ENCODE measurements at regions not wholly inside any gene's neighbourhood (a gene's known extent, or its start where the extent isn't known, plus 50 kb on each side); places are given as distances from the start of the nearest gene placed in this dataset.

GRCh38 chr3:194067949-194068362 lies 68.0 kb upstream of the HES1 start:
- dilution Hi-C loops (cut with MboI; ENCODE audit: extremely low pct_ligation_motif_present, low sequenced_read_pairs) = no loop called here
- Histone ChIP-seq H3K9ac (ENCODE audit: control insufficient read depth, extremely low read depth, insufficient read depth, low read length) (no peak overlapping the region), H3K9me1 (ENCODE audit: control insufficient read depth, extremely low read depth, insufficient read depth, low read length) (no peaks in the 10 kb centered on the region), H3K4me2 (ENCODE audit: control insufficient read depth, extremely low read depth, insufficient read depth, low read depth, low read length) (no peak overlapping the region), H3K27ac (ENCODE audit: control insufficient read depth, insufficient read depth, low read length) (no peak overlapping the region), H3K79me2 (ENCODE audit: control insufficient read depth, insufficient read depth, low read length) (no peaks in the 10 kb centered on the region), H3K9me3 (ENCODE audit: control insufficient read depth, low read depth, low read length) (peaks cover 7% of the 10 kb centered on the region), H4K20me1 (ENCODE audit: control insufficient read depth, extremely low read depth, insufficient read depth, low read length) (no peaks in the 10 kb centered on the region), H3K4me1 (ENCODE audit: control insufficient read depth, extremely low read depth, insufficient read depth, low read length) (peaks cover 25% of the 10 kb centered on the region), H2AFZ (ENCODE audit: control insufficient read depth, low read length) (no peak overlapping the region), H3K27me3 (ENCODE audit: control insufficient read depth, extremely low read depth, insufficient read depth, low read length) (no peaks in the 10 kb centered on the region), H3K4me3 (ENCODE audit: control insufficient read depth in 2 of 3, extremely low read depth in 1 of 3, insufficient read depth in 2 of 3, low read depth in 1 of 3, low read length in 3 of 3) (no peak overlapping the region), H3K36me3 (ENCODE audit: control insufficient read depth in 2 of 2, extremely low read depth in 1 of 2, insufficient read depth in 2 of 2, low read length in 2 of 2) (no peaks in the 10 kb centered on the region)
- DNase-seq (ENCODE audit: low read depth, low spot score) (no peak), FAIRE-seq (no peak)
- TF ChIP-seq EZH2 (IDR thresholded peaks at IDR 0.05; ENCODE audit: low read length) = no peak
- TF ChIP-seq, protein P1, sequence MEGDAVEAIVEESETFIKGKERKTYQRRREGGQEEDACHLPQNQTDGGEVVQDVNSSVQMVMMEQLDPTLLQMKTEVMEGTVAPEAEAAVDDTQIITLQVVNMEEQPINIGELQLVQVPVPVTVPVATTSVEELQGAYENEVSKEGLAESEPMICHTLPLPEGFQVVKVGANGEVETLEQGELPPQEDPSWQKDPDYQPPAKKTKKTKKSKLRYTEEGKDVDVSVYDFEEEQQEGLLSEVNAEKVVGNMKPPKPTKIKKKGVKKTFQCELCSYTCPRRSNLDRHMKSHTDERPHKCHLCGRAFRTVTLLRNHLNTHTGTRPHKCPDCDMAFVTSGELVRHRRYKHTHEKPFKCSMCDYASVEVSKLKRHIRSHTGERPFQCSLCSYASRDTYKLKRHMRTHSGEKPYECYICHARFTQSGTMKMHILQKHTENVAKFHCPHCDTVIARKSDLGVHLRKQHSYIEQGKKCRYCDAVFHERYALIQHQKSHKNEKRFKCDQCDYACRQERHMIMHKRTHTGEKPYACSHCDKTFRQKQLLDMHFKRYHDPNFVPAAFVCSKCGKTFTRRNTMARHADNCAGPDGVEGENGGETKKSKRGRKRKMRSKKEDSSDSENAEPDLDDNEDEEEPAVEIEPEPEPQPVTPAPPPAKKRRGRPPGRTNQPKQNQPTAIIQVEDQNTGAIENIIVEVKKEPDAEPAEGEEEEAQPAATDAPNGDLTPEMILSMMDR (optimal IDR thresholded peaks at IDR 0.05 in 1 of 3, IDR thresholded peaks at IDR 0.05 in 1 of 3, conservative IDR thresholded peaks at IDR 0.05 in 1 of 3; ENCODE audit: extremely low read depth in 1 of 3, insufficient read depth in 2 of 3, low read length in 3 of 3) = no peak

DNA sequence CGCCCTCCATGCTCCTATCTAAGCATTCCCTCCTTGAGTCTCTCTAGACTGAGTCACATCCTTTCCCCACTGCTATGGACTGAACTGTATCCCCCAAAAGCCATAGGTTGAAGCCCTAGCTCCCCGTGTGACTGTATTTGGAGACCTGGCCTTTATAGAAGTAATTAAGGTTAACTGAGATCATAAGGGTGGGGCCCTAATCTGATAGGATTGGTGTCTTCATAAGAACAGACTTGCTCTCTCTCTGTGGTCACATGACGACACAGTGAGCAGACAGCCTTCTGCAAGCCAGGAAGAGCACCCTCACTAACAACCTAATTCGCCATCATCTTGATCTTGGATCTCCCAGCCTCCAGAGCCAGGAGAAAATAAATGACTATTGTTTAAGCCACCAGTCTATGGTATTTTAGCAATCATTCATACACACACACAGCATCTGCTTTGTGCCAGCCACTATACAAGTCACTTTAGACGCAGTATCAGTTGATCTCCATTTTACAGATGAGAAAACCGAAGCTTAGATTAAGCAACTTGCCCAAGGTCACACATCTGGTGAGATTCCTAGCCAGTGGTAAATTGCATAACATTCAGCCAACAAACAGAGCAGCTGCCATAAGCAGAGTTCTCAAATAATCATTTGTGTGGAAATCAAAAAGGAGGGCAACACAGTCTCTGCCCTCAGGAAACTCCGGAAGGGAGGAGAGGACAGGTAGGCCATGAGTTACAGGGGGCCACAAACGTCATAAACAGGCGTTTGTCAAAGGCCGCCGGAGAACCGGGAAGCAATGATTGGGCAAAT lies 66.3 kb upstream of the HES1 start:
- Histone ChIP-seq H4K20me1 (ENCODE audit: control insufficient read depth, extremely low read depth, insufficient read depth, low read length) (no peaks in the 10 kb centered on the region), H3K36me3 (ENCODE audit: control insufficient read depth in 2 of 2, extremely low read depth in 1 of 2, insufficient read depth in 2 of 2, low read length in 2 of 2) (no peaks in the 10 kb centered on the region), H3K4me3 (ENCODE audit: control insufficient read depth in 2 of 3, extremely low read depth in 1 of 3, insufficient read depth in 2 of 3, low read depth in 1 of 3, low read length in 3 of 3) (no peak overlapping the region), H3K9ac (ENCODE audit: control insufficient read depth, extremely low read depth, insufficient read depth, low read length) (no peak overlapping the region), H3K9me3 (ENCODE audit: control insufficient read depth, low read depth, low read length) (peaks cover 7% of the 10 kb centered on the region), H3K4me1 (ENCODE audit: control insufficient read depth, extremely low read depth, insufficient read depth, low read length) (peaks cover 25% of the 10 kb centered on the region), H3K27me3 (ENCODE audit: control insufficient read depth, extremely low read depth, insufficient read depth, low read length) (no peaks in the 10 kb centered on the region), H3K4me2 (ENCODE audit: control insufficient read depth, extremely low read depth, insufficient read depth, low read depth, low read length) (no peak overlapping the region), H3K27ac (ENCODE audit: control insufficient read depth, insufficient read depth, low read length) (peak overlapping the region; percentile 82), H3K79me2 (ENCODE audit: control insufficient read depth, insufficient read depth, low read length) (no peaks in the 10 kb centered on the region), H2AFZ (ENCODE audit: control insufficient read depth, low read length) (no peak overlapping the region), H3K9me1 (ENCODE audit: control insufficient read depth, extremely low read depth, insufficient read depth, low read length) (no peaks in the 10 kb centered on the region)
- no peak for DNase-seq (ENCODE audit: low read depth, low spot score)
- FAIRE-seq = no peak
- TF ChIP-seq EZH2 (IDR thresholded peaks at IDR 0.05; ENCODE audit: low read length) = no peak
- TF ChIP-seq, protein P1 (optimal IDR thresholded peaks at IDR 0.05 in 1 of 3, IDR thresholded peaks at IDR 0.05 in 1 of 3, conservative IDR thresholded peaks at IDR 0.05 in 1 of 3; ENCODE audit: extremely low read depth in 1 of 3, insufficient read depth in 2 of 3, low read length in 3 of 3) = no peak
- dilution Hi-C loops (cut with MboI; ENCODE audit: extremely low pct_ligation_motif_present, low sequenced_read_pairs) = no loop called here

Data from keratinocyte (primary cell).